ENCODE measurements at regions not wholly inside any gene's neighbourhood (a gene's known extent, or its start where the extent isn't known, plus 50 kb on each side); places are given as distances from the start of the nearest gene placed in this dataset.

DNA sequence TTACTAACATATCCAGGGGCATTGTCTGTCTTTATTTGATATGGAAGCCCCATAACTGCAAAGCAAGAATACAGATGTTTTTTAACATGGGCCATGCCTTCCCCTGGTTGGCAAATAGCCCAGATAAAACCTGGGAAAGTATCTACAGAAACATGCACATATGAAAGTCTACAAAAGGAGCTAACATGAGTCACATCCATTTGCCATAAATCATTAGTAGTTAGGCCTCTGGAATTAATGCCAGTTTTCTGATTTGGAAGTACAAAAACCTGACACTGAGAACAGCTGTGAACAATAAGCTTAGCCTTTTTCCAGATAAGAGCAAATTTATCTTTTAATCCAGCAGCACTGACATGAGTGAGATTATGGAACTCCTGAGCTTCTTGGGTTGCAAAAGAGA lies 418.0 kb upstream of the IMPG1 start:
- no peaks in the 10 kb centered on the region for H3K4me1 ChIP-seq (ENCODE audit: control insufficient read depth, extremely low read depth, insufficient read depth, low read length)
- dilution Hi-C loops (cut with MboI; ENCODE audit: extremely low pct_ligation_motif_present, low sequenced_read_pairs) = no loop called here
- no peaks in the 10 kb centered on the region for H3K27me3 ChIP-seq (ENCODE audit: control insufficient read depth, extremely low read depth, insufficient read depth, low read length)
- no peak overlapping the region for H3K9ac ChIP-seq (ENCODE audit: control insufficient read depth, extremely low read depth, insufficient read depth, low read length)
- H3K9me1 ChIP-seq (ENCODE audit: control insufficient read depth, extremely low read depth, insufficient read depth, low read length) = no peaks in the 10 kb centered on the region
- H3K27ac ChIP-seq (ENCODE audit: control insufficient read depth, insufficient read depth, low read length) = no peak overlapping the region
- no peaks in the 10 kb centered on the region for H4K20me1 ChIP-seq (ENCODE audit: control insufficient read depth, extremely low read depth, insufficient read depth, low read length)
- no peak for DNase-seq (ENCODE audit: low read depth, low spot score)
- H3K4me3 ChIP-seq (ENCODE audit: control insufficient read depth in 2 of 3, extremely low read depth in 1 of 3, insufficient read depth in 2 of 3, low read depth in 1 of 3, low read length in 3 of 3) = no peak overlapping the region
- H3K79me2 ChIP-seq (ENCODE audit: control insufficient read depth, insufficient read depth, low read length) = no peaks in the 10 kb centered on the region
- H3K4me2 ChIP-seq (ENCODE audit: control insufficient read depth, extremely low read depth, insufficient read depth, low read depth, low read length) = no peak overlapping the region
- no peak for FAIRE-seq
- TF ChIP-seq, protein P1, sequence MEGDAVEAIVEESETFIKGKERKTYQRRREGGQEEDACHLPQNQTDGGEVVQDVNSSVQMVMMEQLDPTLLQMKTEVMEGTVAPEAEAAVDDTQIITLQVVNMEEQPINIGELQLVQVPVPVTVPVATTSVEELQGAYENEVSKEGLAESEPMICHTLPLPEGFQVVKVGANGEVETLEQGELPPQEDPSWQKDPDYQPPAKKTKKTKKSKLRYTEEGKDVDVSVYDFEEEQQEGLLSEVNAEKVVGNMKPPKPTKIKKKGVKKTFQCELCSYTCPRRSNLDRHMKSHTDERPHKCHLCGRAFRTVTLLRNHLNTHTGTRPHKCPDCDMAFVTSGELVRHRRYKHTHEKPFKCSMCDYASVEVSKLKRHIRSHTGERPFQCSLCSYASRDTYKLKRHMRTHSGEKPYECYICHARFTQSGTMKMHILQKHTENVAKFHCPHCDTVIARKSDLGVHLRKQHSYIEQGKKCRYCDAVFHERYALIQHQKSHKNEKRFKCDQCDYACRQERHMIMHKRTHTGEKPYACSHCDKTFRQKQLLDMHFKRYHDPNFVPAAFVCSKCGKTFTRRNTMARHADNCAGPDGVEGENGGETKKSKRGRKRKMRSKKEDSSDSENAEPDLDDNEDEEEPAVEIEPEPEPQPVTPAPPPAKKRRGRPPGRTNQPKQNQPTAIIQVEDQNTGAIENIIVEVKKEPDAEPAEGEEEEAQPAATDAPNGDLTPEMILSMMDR (optimal IDR thresholded peaks at IDR 0.05 in 1 of 3, IDR thresholded peaks at IDR 0.05 in 1 of 3, conservative IDR thresholded peaks at IDR 0.05 in 1 of 3; ENCODE audit: extremely low read depth in 1 of 3, insufficient read depth in 2 of 3, low read length in 3 of 3) = no peak
- no peak for TF ChIP-seq EZH2 (IDR thresholded peaks at IDR 0.05; ENCODE audit: low read length)
- no peaks in the 10 kb centered on the region for H3K9me3 ChIP-seq (ENCODE audit: control insufficient read depth, low read depth, low read length)
- H3K36me3 ChIP-seq (ENCODE audit: control insufficient read depth in 2 of 2, extremely low read depth in 1 of 2, insufficient read depth in 2 of 2, low read length in 2 of 2) = no peaks in the 10 kb centered on the region
- H2AFZ ChIP-seq (ENCODE audit: control insufficient read depth, low read length) = no peak overlapping the region

DNA sequence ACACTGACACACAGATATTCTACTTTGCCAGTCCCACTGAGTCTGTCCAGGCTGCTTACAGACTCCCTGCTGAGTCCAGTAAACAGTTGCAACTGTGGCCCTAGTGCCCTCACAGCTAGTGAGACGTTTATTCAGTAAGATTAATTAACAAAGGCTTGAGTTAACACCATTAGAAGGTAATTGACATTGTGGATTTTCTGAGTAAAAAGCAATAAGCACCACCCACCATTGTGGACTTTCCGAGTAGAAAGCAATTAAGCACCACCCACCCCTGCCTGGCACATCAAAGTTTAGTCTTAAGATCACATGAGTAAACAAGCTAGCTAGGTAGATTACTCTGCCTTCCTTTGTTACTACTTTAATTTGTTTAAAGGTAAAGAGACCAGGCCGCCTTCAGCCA lies 408.6 kb upstream of the IMPG1 start:
- no peaks in the 10 kb centered on the region for H3K36me3 ChIP-seq (ENCODE audit: control insufficient read depth in 2 of 2, extremely low read depth in 1 of 2, insufficient read depth in 2 of 2, low read length in 2 of 2)
- H3K4me3 ChIP-seq (ENCODE audit: control insufficient read depth in 2 of 3, extremely low read depth in 1 of 3, insufficient read depth in 2 of 3, low read depth in 1 of 3, low read length in 3 of 3) = no peak overlapping the region
- TF ChIP-seq, protein P1 (optimal IDR thresholded peaks at IDR 0.05 in 1 of 3, IDR thresholded peaks at IDR 0.05 in 1 of 3, conservative IDR thresholded peaks at IDR 0.05 in 1 of 3; ENCODE audit: extremely low read depth in 1 of 3, insufficient read depth in 2 of 3, low read length in 3 of 3) = no peak
- TF ChIP-seq EZH2 (IDR thresholded peaks at IDR 0.05; ENCODE audit: low read length) = no peak
- DNase-seq (ENCODE audit: low read depth, low spot score) (no peak), FAIRE-seq (no peak)
- H3K9ac ChIP-seq (ENCODE audit: control insufficient read depth, extremely low read depth, insufficient read depth, low read length) = no peak overlapping the region
- H3K9me1 ChIP-seq (ENCODE audit: control insufficient read depth, extremely low read depth, insufficient read depth, low read length) = no peaks in the 10 kb centered on the region
- H2AFZ ChIP-seq (ENCODE audit: control insufficient read depth, low read length) = no peak overlapping the region
- no peaks in the 10 kb centered on the region for H3K9me3 ChIP-seq (ENCODE audit: control insufficient read depth, low read depth, low read length)
- H3K27me3 ChIP-seq (ENCODE audit: control insufficient read depth, extremely low read depth, insufficient read depth, low read length) = no peaks in the 10 kb centered on the region
- H4K20me1 ChIP-seq (ENCODE audit: control insufficient read depth, extremely low read depth, insufficient read depth, low read length) = no peaks in the 10 kb centered on the region
- no peak overlapping the region for H3K4me2 ChIP-seq (ENCODE audit: control insufficient read depth, extremely low read depth, insufficient read depth, low read depth, low read length)
- no peaks in the 10 kb centered on the region for H3K4me1 ChIP-seq (ENCODE audit: control insufficient read depth, extremely low read depth, insufficient read depth, low read length)
- no peaks in the 10 kb centered on the region for H3K79me2 ChIP-seq (ENCODE audit: control insufficient read depth, insufficient read depth, low read length)
- H3K27ac ChIP-seq (ENCODE audit: control insufficient read depth, insufficient read depth, low read length) = no peak overlapping the region
- dilution Hi-C loops (cut with MboI; ENCODE audit: extremely low pct_ligation_motif_present, low sequenced_read_pairs) = no loop called here

All from keratinocyte (primary cell).